Osteoblast (primary cell): ENCODE measurements at regions not wholly inside any gene's neighbourhood (a gene's known extent, or its start where the extent isn't known, plus 50 kb on each side); places are given as distances from the start of the nearest gene placed in this dataset.

Source experiments
- DNase-seq: peaks from one replicate; pipeline ENCODE4 v3.0.0; 2011; ENCODE audit warnings: low spot score, mixed read lengths; ENCODE audit not compliant: insufficient read length; ENCODE audit errors: missing footprints
- H2AFZ ChIP-seq: 2 replicates; pipeline ENCODE4 v1.6.0; 2011; ENCODE audit warnings: mild to moderate bottlenecking, low read length
- H3K27ac ChIP-seq: 2 replicates; pipeline ENCODE4 v1.5.1; 2011; ENCODE audit warnings: mild to moderate bottlenecking, low read depth, low read length, moderate library complexity
- H3K27me3 ChIP-seq: 2 replicates; pipeline ENCODE4 v1.6.0; 2012; ENCODE audit warnings: mild to moderate bottlenecking, control low read depth, inconsistent platforms, low read length, moderate library complexity; ENCODE audit not compliant: insufficient read depth
- H3K36me3 ChIP-seq: 2 replicates; pipeline ENCODE4 v1.5.1; 2011; ENCODE audit warnings: mild to moderate bottlenecking, low read length, control low read depth, moderate library complexity; ENCODE audit not compliant: insufficient read depth
- H3K4me1 ChIP-seq: 2 replicates; pipeline ENCODE4 v1.5.1; 2011; ENCODE audit warnings: mild to moderate bottlenecking, low read length, control low read depth, moderate library complexity; ENCODE audit not compliant: insufficient read depth
- H3K4me2 ChIP-seq: 2 replicates; pipeline ENCODE4 v1.6.0; 2011; ENCODE audit warnings: mild to moderate bottlenecking, low read length; ENCODE audit not compliant: insufficient read depth
- H3K4me3 ChIP-seq: fragments of 200-600 bp; sonication (generic); 3 replicates; pipeline ENCODE4 v1.5.1; 2012; ENCODE audit warnings: mild to moderate bottlenecking, low read length, inconsistent platforms; ENCODE audit not compliant: insufficient read depth
- H3K79me2 ChIP-seq: 2 replicates; pipeline ENCODE4 v1.6.0; 2012; ENCODE audit warnings: mild to moderate bottlenecking, low read length, control low read depth, inconsistent platforms; ENCODE audit not compliant: insufficient read depth
- H3K9me3 ChIP-seq: 2 replicates; pipeline ENCODE4 v1.5.1; 2011; ENCODE audit warnings: low read depth, low read length, control low read depth
- H4K20me1 ChIP-seq: 2 replicates; pipeline ENCODE4 v1.6.0; 2012; ENCODE audit warnings: mild to moderate bottlenecking, low read length, control low read depth; ENCODE audit not compliant: insufficient read depth
- CTCF ChIP-seq: IDR thresholded peaks from 2 replicates; pipeline ENCODE4 v1.5.1; 2011; ENCODE audit warnings: mild to moderate bottlenecking, low read depth, low read length, moderate library complexity; ENCODE audit errors: extremely low read depth

- no peak for TF ChIP-seq CTCF
- H3K4me1 ChIP-seq: no peaks in the 10 kb centered on the region
- H3K79me2 ChIP-seq: no peaks in the 10 kb centered on the region
- no peaks in the 10 kb centered on the region for H3K27me3 ChIP-seq
- no peak overlapping the region for H3K27ac ChIP-seq
- no peak overlapping the region for H3K4me3 ChIP-seq
- DNase-seq: no peak
- no peak overlapping the region for H3K4me2 ChIP-seq
- no peaks in the 10 kb centered on the region for H3K36me3 ChIP-seq
- no peaks in the 10 kb centered on the region for H4K20me1 ChIP-seq
- no peak overlapping the region for H2AFZ ChIP-seq
- H3K9me3 ChIP-seq: peaks cover 2% of the 10 kb centered on the region
These were observed 52.5 kb upstream of the NT5C1B start for GRCh38 chr2:18641823-18642222.

- DNase-seq: no peak
- H3K27ac ChIP-seq: no peak overlapping the region
- H3K36me3 ChIP-seq: no peaks in the 10 kb centered on the region
- no peaks in the 10 kb centered on the region for H3K79me2 ChIP-seq
- H2AFZ ChIP-seq: no peak overlapping the region
- no peak for TF ChIP-seq CTCF
- H3K27me3 ChIP-seq: no peaks in the 10 kb centered on the region
- peaks cover 2% of the 10 kb centered on the region for H3K9me3 ChIP-seq
- H3K4me3 ChIP-seq: no peak overlapping the region
- H3K4me2 ChIP-seq: no peak overlapping the region
- no peaks in the 10 kb centered on the region for H4K20me1 ChIP-seq
- no peaks in the 10 kb centered on the region for H3K4me1 ChIP-seq
These were observed 50.5 kb upstream of the NT5C1B start for GRCh38 chr2:18639756-18640453.
